HG03575 (cell line): ENCODE measurements at regions not wholly inside any gene's neighbourhood (a gene's known extent, or its start where the extent isn't known, plus 50 kb on each side); places are given as distances from the start of the nearest gene placed in this dataset.

Experiments
- ATAC-seq: cut with Tn5 transposase; IDR thresholded peaks from one replicate; pipeline ENCODE4 v1.9.1; 2021; ENCODE audit not compliant: unreplicated experiment, insufficient number of reproducible peaks, low FRiP score; ENCODE audit errors: extremely low read depth

GRCh38 chr12:67757651-67758050, 109.1 kb downstream of the DYRK2 start:
- no peak for ATAC-seq

DNA sequence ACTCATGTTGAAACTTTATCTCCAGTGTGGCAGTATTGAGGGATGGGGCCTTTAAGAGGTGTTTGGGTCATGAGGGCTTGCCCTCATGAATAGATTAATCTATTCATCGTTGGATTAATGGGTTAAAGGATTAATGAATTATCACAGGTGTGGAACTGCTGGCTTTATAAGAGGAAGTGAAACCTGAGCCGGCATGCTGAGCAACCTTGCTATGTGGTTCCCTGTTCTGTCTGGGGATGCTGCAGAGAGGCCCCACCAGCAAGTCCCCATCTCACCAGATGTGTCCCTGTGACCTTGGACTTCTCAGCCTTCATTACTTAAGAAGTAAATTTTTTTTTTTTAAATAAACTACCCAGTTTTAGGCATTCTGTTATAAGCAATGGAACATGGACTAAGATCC, 109.6 kb downstream of the DYRK2 start:
- ATAC-seq: peak; percentile 99

DNA sequence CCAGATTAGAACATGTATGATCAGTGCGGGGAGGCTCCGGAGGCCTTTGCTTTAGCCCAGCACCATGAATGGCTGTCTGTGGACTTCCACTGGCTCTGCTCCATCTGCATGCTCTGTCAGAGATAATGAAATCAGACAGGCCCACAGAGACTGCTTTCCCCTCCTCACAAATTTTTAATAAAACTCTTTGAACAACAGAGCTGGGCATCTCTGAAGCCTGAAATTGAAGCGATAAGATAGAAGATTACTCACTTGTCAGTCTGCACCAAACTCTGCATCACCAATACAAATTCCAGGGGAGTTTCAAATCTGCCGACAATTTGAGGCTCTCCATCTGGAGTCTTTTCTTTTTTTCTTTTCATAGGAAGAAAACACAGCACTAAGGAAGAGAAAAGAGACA, 110.0 kb downstream of the DYRK2 start:
- no peak for ATAC-seq

GRCh38 chr12:67759829-67760228, 111.3 kb downstream of the DYRK2 start:
- no peak for ATAC-seq

DNA sequence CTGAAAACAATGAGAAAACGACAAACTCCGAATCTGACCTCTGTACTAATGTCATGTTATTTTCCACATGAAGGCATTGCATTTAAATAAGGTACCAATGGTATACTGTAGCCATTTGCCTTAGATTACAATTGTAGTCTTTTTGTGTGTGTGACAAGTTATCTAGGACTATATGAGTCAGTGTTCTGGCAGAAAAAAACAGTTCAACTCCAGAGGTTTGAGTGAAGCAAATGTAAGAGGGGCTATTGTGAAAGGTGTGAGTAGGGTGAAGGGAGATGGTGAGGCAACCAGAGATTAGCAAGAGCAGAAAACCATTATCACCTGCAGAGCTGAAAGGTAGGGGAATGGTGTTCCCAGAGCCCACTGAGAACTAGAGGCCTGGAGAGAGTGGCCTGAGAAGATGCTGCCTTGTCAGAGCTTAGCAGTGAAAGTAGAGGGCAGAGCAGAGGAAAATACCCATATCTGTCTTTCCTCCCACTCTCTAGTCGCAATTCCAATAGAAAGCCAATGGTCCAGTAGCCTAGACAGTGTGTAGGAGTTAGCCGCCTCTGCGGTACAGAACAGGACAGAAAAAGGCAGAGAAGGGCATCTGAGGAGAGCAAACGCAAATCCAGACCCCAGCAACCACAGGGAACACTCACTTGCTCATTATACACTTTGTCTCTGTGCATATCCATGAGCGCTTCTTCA, 112.2 kb downstream of the DYRK2 start:
- ATAC-seq: no peak

DNA sequence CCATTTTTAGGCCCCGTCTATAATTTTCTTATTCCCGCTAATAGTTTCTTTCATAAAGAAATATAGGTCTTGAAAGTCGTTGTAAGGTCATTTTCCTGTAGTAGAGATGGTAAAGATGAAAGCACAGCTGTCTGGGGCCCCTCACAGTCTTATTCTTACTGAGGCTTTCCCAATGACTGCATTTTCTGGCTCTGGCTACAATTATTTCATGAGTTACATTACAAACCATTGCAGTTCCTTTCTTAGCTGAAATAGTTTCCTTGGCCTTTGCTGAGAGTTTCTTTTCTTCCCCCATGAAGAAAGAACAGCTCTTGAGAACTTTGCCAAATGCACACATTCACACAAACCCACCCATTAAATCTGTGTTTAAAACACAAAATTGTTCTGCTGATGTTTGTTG, 113.0 kb downstream of the DYRK2 start:
- no peak for ATAC-seq

GRCh38 chr12:67764055-67764454, 115.5 kb downstream of the DYRK2 start:
- ATAC-seq: no peak

- ATAC-seq: no peak
Measured at GRCh38 chr12:67764946-67765619, 116.5 kb downstream of the DYRK2 start.

DNA sequence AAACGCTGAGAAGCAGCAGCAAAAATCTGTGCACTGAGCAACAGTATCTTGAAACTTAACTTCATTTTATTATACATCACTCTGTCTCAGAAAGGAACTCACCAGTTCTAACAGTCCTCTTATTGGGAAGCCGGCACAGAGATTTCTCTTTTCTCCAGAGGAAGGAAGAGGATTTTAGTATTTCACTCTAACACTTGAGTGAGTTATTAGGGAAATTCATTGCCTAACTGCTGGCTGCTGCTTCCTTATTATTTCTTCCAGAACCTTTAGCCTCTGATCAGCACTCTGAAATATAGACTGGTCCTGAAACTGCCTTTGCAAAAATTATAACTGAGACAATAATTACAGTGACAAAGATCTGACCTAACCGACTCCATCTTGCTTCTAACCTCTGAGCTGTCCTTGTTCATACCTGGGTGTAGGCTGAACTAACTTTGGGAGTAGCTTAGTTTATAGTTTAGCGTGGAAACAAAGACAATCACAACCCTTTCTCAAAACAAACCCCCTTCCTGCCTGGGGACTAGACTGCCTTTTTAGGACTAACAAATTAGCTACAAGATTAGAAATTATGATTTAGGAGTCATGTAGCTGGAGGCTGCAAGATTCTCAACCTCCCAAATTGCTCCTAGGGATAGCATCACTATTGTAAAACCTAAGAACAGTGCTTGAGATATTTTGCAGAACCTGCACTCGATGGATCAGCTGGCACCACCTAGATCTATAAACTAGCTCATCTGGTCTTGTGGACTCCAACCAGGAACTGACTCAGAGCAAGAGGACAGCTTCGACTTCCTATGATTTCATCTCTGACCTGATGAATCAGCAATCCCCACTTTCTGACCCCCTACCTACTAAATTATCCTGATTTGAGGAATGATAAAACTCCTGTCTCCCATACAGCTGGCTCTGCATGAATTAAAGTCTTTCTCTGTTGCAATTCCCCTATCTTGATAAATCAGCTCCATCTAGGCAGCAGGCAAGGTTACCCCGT, 117.5 kb downstream of the DYRK2 start:
- no peak for ATAC-seq

DNA sequence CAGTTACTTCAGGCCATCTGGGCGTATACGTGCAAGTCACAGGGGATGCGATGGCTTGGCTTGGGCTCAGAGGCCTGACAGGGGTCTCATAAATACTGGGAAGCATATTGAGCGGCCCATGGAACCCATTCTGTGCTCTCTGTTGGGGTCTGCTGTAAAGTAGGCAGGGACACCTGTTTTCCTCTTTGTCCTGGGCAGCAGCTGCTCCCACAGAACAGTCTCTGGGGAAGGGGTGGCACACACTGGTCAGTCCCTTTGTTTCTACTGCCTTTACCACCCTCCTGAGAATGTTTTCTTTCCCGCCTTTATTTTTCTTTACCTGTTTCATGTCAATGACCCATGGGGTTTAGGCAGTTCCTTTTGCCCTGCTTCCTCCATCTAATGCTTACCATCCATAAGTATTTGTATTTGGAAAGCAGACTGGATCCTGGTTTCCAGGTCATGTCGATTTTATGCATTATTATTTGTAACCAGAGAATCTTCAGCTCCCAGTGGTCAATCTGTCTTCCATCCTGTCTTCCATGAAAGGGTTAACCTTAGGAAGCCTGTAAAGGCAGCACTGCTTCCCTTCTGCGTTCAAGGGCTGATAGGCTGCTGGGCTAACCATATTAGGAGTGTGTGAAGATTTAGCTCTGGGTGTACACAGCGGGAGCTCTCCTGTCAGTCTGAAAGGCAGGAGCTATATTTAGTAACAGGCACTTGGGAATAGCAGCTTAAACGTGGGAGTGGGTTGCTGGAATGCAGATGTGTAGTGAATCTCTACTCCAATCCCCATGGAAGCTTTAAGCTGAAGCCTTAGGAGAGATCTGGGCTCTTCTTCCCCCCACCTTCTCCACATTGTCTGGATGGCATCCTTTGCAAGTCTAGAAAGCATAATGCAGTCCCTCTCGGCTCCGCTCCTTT, 124.0 kb downstream of the DYRK2 start:
- no peak for ATAC-seq

DNA sequence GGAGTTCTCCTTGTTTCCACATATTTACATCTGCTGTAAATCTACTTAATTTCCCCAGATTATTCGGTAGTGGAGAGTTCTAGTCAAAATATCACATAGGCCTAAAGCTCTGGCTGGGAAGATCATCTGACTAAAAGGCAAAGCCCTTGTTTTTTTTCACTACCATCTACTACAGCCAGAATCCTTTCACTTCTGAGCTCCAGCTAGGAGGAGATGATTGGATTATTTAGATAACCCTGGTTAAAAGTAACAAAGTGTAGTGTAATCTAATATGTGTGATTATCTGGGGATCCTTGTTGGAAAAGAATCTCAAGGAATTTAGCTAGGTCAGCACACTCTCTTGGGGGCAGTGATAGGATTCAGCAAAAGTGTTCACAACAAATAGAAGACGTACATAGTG, 125.4 kb downstream of the DYRK2 start:
- ATAC-seq: no peak

DNA sequence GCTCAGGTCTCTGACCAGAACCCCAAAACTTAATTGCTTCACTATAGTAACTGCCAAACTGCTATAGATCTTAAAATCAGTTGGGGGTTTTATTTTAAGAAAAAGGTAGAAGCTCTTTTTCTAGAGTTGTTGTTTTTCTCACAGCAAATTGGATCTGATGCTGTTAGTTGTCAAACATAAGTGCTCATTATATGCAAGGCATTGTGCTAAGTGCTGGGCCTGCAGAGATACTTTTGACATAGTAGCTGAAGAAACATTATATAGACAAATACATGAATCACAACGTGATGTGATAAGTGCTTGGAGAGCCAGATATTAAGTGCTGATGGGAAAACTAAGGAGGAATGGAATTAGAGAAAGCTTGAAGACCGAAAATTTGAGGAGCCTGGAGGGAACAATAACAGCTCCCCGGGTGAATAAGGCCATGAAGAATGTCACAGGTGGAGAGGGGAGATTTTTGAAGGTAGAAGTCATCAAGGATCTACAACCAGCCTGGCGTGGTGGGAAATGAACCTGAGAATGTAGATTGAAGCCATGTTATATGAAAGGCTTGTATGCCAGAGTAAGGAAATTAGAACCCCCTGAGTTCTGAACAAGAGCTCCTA, 126.5 kb downstream of the DYRK2 start:
- no peak for ATAC-seq

GRCh38 chr12:67780580-67781084, 132.1 kb downstream of the DYRK2 start:
- no peak for ATAC-seq

GRCh38 chr12:67782573-67782972, 134.0 kb downstream of the DYRK2 start:
- ATAC-seq: no peak

GRCh38 chr12:67783393-67783792, 134.8 kb downstream of the DYRK2 start:
- ATAC-seq: no peak

DNA sequence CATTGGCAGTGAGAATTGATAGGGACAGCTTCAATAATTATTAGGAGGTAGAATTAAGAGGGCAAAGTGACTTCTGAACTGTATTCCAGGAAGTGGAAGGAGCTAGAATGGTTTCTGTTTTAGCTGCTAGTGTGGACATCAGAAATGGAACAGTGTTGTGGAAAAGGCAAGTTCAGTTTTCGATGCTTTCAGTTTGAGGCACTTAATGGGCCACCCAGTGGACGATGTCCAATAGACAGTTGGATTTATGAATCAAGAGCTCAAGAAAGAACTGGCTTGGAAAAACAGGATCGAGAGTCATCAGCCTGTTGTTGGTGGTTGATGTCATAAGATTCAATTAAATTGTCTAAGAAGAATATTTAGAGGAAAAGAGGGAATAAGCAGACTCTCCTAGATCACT, 136.3 kb downstream of the DYRK2 start:
- ATAC-seq: no peak

- no peak for ATAC-seq
Measured at GRCh38 chr12:67786086-67786485, 137.5 kb downstream of the DYRK2 start.

GRCh38 chr12:67788118-67788517, 139.6 kb downstream of the DYRK2 start:
- ATAC-seq: no peak
